ENCODE measurements at regions not wholly inside any gene's neighbourhood (a gene's known extent, or its start where the extent isn't known, plus 50 kb on each side); places are given as distances from the start of the nearest gene placed in this dataset.
"Not testable (repeated sequence)": the region's sequence is repeated elsewhere in the genome, so short reads cannot be mapped to it uniquely, and the experiment has no call there.

- POLR2A ChIA-PET, result not testable (repeated sequence)
Observed at GRCh38 chr7:6965051-6965450, 139.0 kb upstream of the CCZ1B start.

GRCh38 chr7:6970180-6970579 lies 144.1 kb upstream of the CCZ1B start:
- H3K9me3 ChIP-seq; DNase-seq (ENCODE audit: low read depth in 1 of 2, low spot score in 1 of 2); H3K4me3 ChIP-seq; H3K4me1 ChIP-seq; FAIRE-seq; CTCF ChIA-PET; ATAC-seq; H3K4me2 ChIP-seq; POLR2A ChIA-PET; H3K27ac ChIP-seq: not testable (repeated sequence)
- WGBS (ENCODE audit: missing lambda C conversion rate), result 37% methylated on average over 3 of the region's 3 CpGs

More at GRCh38 chr7:6965051-6965450, 139.0 kb upstream of the CCZ1B start:
- TF ChIP-seq CTCF (IDR thresholded peaks at IDR 0.05), result peak; percentile 23; the same call in 1 of the 3 replicates
- peak in 1 of 2 experiments; percentile 55; a peak in 2 of 5 replicates for TF ChIP-seq RAD21 (conservative IDR thresholded peaks at IDR 0.05 in 1 of 2, IDR thresholded peaks at IDR 0.05 in 1 of 2)
- H3K27ac ChIP-seq, FAIRE-seq, ATAC-seq, H3K4me1 ChIP-seq, CTCF ChIA-PET, H3K4me2 ChIP-seq, H3K9me3 ChIP-seq, H3K4me3 ChIP-seq: not testable (repeated sequence)
- 8% methylated on average over 6 of the region's 6 CpGs for WGBS (ENCODE audit: missing lambda C conversion rate)
- peak in 1 of 2 experiments; percentile 36 for DNase-seq (ENCODE audit: low read depth in 1 of 2, low spot score in 1 of 2)

GRCh38 chr7:6974876-6975275 lies 148.8 kb upstream of the CCZ1B start:
- ATAC-seq; POLR2A ChIA-PET; FAIRE-seq; CTCF ChIA-PET; H3K27ac ChIP-seq; H3K4me1 ChIP-seq; H3K9me3 ChIP-seq; DNase-seq (ENCODE audit: low read depth in 1 of 2, low spot score in 1 of 2); H3K4me3 ChIP-seq; H3K4me2 ChIP-seq: not testable (repeated sequence)
- 73% methylated on average over 3 of the region's 27 CpGs for WGBS (ENCODE audit: missing lambda C conversion rate)

- DNase-seq (ENCODE audit: low read depth in 1 of 2, low spot score in 1 of 2); H3K4me2 ChIP-seq; POLR2A ChIA-PET; H3K4me3 ChIP-seq; H3K9me3 ChIP-seq; H3K4me1 ChIP-seq; FAIRE-seq; CTCF ChIA-PET; H3K27ac ChIP-seq; ATAC-seq: not testable (repeated sequence)
- WGBS (ENCODE audit: missing lambda C conversion rate), result 57% methylated on average over 5 of the region's 28 CpGs
Observed at GRCh38 chr7:6975346-6975745, 149.3 kb upstream of the CCZ1B start.

- H3K27ac ChIP-seq; H3K4me2 ChIP-seq; H3K4me1 ChIP-seq; FAIRE-seq; H3K9me3 ChIP-seq; DNase-seq (ENCODE audit: low read depth in 1 of 2, low spot score in 1 of 2); POLR2A ChIA-PET; H3K4me3 ChIP-seq; ATAC-seq; CTCF ChIA-PET: not testable (repeated sequence)
- WGBS (ENCODE audit: missing lambda C conversion rate), result 17% methylated on average over 3 of the region's 3 CpGs
Observed at GRCh38 chr7:6977368-6977767, 151.3 kb upstream of the CCZ1B start.

GRCh38 chr7:6978326-6978725 lies 152.3 kb upstream of the CCZ1B start:
- H3K4me2 ChIP-seq; H3K4me1 ChIP-seq; H3K27ac ChIP-seq; H3K9me3 ChIP-seq; ATAC-seq; FAIRE-seq; H3K4me3 ChIP-seq; DNase-seq (ENCODE audit: low read depth in 1 of 2, low spot score in 1 of 2); CTCF ChIA-PET; POLR2A ChIA-PET: not testable (repeated sequence)
- 55% methylated on average over 3 of the region's 3 CpGs for WGBS (ENCODE audit: missing lambda C conversion rate)

- H3K27ac ChIP-seq; H3K4me1 ChIP-seq; POLR2A ChIA-PET; H3K4me2 ChIP-seq; FAIRE-seq; H3K9me3 ChIP-seq; CTCF ChIA-PET; DNase-seq (ENCODE audit: low read depth in 1 of 2, low spot score in 1 of 2); ATAC-seq; H3K4me3 ChIP-seq: not testable (repeated sequence)
- 42% methylated on average over 10 of the region's 10 CpGs for WGBS (ENCODE audit: missing lambda C conversion rate)
Observed at GRCh38 chr7:6979456-6979855, 153.4 kb upstream of the CCZ1B start.

GRCh38 chr7:6982375-6982774 lies 156.3 kb upstream of the CCZ1B start:
- FAIRE-seq, result not testable (repeated sequence)

GRCh38 chr7:6986892-6987291 lies 160.8 kb upstream of the CCZ1B start:
- ATAC-seq; H3K9me3 ChIP-seq; H3K4me2 ChIP-seq; H3K4me1 ChIP-seq; POLR2A ChIA-PET; CTCF ChIA-PET; H3K27ac ChIP-seq; DNase-seq (ENCODE audit: low read depth in 1 of 2, low spot score in 1 of 2); FAIRE-seq; H3K4me3 ChIP-seq: not testable (repeated sequence)
- 7% methylated on average over 3 of the region's 4 CpGs for WGBS (ENCODE audit: missing lambda C conversion rate)

More at GRCh38 chr7:6982375-6982774, 156.3 kb upstream of the CCZ1B start:
- DNase-seq (ENCODE audit: low read depth in 1 of 2, low spot score in 1 of 2); H3K27ac ChIP-seq; ATAC-seq; H3K4me1 ChIP-seq; H3K4me3 ChIP-seq; CTCF ChIA-PET; POLR2A ChIA-PET; H3K4me2 ChIP-seq; H3K9me3 ChIP-seq: not testable (repeated sequence)
- 12% methylated on average over 2 of the region's 2 CpGs for WGBS (ENCODE audit: missing lambda C conversion rate)

GRCh38 chr7:6988608-6989007 lies 162.5 kb upstream of the CCZ1B start:
- FAIRE-seq, H3K4me3 ChIP-seq, CTCF ChIA-PET: not testable (repeated sequence)

GRCh38 chr7:6989968-6990367 lies 163.9 kb upstream of the CCZ1B start:
- ATAC-seq; H3K4me3 ChIP-seq; H3K27ac ChIP-seq; DNase-seq (ENCODE audit: low read depth in 1 of 2, low spot score in 1 of 2); H3K9me3 ChIP-seq; H3K4me1 ChIP-seq; POLR2A ChIA-PET; CTCF ChIA-PET; FAIRE-seq; H3K4me2 ChIP-seq: not testable (repeated sequence)
- WGBS (ENCODE audit: missing lambda C conversion rate), result 68% methylated on average over 5 of the region's 5 CpGs

More at GRCh38 chr7:6988608-6989007, 162.5 kb upstream of the CCZ1B start:
- ATAC-seq; H3K9me3 ChIP-seq; H3K4me1 ChIP-seq; DNase-seq (ENCODE audit: low read depth in 1 of 2, low spot score in 1 of 2); POLR2A ChIA-PET; H3K27ac ChIP-seq; H3K4me2 ChIP-seq: not testable (repeated sequence)
- WGBS (ENCODE audit: missing lambda C conversion rate), result 60% methylated on average over 6 of the region's 6 CpGs

Measured in A549 (cell line).